Right lobe of liver (tissue), 4 donors: ENCODE measurements at regions not wholly inside any gene's neighbourhood (a gene's known extent, or its start where the extent isn't known, plus 50 kb on each side); places are given as distances from the start of the nearest gene placed in this dataset.

Source experiments
- CTCF ChIP-seq, 4 donors: fragments of 200-600 bp in 3 of 4; fragments of 450-650 bp in 1 of 4; IDR thresholded peaks; one replicate each; pipeline versions ENCODE4 v1.5.1 to v1.8.0; 2016 to 2022; ENCODE audit warnings: antibody characterized with exemption in 4 of 4, mild to moderate bottlenecking in 2 of 4
- POLR2A ChIP-seq: fragments of 450-650 bp; IDR thresholded peaks from one replicate; pipeline ENCODE4 v1.6.1; 2017; ENCODE audit warnings: antibody characterized with exemption, mild to moderate bottlenecking
- donor health status: DM: no; HTN: no; CAD: no.
- donor health status: DM: no; HTN: no; CAD: no.
- donor health status: DM: no; HTN: yes; CAD: no.

DNA sequence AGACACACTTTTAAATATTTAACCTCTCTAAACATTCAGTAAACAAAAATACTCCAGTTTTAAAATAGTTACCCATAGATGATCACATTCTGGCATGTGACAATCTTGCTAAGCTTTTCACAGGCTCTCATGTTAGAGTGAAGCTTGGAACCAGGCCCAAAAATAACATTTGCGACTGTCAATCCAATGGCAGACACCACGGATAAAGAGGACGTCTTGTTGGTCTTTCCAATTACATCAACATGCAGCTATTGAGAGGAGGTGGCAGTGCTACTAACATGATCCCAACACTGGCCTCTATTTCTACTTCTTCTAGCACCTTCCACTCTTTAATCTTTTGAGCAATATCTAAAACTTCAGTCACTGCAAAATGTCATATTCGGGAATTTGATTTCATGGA is 970.8 kb upstream of the TENM3 start:
- no peak for TF ChIP-seq CTCF (IDR thresholded peaks at IDR 0.05)
- TF ChIP-seq POLR2A, result no peak
